ENCODE measurements at regions not wholly inside any gene's neighbourhood (a gene's known extent, or its start where the extent isn't known, plus 50 kb on each side); places are given as distances from the start of the nearest gene placed in this dataset.

DNA sequence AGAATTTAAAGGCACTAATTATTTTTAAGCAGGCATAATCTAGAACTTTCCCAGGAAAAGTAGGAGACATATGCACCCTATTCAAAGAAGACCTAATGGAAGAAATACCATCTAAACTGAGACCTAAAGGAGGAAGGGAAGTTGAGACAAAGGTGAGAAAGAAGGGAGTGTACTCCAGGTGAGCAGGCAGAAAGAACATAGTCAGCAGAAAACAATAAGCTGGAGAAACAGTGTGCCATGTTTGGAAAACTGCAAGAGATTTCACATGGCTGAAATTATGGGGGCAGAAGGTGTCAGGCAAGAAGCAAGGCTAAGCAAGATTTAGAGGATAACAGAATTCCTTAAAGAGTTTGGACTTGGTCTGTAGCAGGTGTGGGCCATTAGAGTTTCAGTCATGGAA, 167.0 kb upstream of the USP25 start:
- TF ChIP-seq, protein P1, sequence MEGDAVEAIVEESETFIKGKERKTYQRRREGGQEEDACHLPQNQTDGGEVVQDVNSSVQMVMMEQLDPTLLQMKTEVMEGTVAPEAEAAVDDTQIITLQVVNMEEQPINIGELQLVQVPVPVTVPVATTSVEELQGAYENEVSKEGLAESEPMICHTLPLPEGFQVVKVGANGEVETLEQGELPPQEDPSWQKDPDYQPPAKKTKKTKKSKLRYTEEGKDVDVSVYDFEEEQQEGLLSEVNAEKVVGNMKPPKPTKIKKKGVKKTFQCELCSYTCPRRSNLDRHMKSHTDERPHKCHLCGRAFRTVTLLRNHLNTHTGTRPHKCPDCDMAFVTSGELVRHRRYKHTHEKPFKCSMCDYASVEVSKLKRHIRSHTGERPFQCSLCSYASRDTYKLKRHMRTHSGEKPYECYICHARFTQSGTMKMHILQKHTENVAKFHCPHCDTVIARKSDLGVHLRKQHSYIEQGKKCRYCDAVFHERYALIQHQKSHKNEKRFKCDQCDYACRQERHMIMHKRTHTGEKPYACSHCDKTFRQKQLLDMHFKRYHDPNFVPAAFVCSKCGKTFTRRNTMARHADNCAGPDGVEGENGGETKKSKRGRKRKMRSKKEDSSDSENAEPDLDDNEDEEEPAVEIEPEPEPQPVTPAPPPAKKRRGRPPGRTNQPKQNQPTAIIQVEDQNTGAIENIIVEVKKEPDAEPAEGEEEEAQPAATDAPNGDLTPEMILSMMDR (IDR thresholded peaks at IDR 0.05; ENCODE audit: insufficient read depth, low read length): no peak
- TF ChIP-seq, protein P2, sequence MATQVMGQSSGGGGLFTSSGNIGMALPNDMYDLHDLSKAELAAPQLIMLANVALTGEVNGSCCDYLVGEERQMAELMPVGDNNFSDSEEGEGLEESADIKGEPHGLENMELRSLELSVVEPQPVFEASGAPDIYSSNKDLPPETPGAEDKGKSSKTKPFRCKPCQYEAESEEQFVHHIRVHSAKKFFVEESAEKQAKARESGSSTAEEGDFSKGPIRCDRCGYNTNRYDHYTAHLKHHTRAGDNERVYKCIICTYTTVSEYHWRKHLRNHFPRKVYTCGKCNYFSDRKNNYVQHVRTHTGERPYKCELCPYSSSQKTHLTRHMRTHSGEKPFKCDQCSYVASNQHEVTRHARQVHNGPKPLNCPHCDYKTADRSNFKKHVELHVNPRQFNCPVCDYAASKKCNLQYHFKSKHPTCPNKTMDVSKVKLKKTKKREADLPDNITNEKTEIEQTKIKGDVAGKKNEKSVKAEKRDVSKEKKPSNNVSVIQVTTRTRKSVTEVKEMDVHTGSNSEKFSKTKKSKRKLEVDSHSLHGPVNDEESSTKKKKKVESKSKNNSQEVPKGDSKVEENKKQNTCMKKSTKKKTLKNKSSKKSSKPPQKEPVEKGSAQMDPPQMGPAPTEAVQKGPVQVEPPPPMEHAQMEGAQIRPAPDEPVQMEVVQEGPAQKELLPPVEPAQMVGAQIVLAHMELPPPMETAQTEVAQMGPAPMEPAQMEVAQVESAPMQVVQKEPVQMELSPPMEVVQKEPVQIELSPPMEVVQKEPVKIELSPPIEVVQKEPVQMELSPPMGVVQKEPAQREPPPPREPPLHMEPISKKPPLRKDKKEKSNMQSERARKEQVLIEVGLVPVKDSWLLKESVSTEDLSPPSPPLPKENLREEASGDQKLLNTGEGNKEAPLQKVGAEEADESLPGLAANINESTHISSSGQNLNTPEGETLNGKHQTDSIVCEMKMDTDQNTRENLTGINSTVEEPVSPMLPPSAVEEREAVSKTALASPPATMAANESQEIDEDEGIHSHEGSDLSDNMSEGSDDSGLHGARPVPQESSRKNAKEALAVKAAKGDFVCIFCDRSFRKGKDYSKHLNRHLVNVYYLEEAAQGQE (IDR thresholded peaks at IDR 0.05; ENCODE audit: insufficient replicate concordance, low read depth): no peak
- TF ChIP-seq POLR2AphosphoS5 (IDR thresholded peaks at IDR 0.05; ENCODE audit: low read depth): no peak
- no peak for TF ChIP-seq GABPA (IDR thresholded peaks at IDR 0.05; ENCODE audit: low read depth)
